SU-DHL-6 (cell line): ENCODE measurements at regions not wholly inside any gene's neighbourhood (a gene's known extent, or its start where the extent isn't known, plus 50 kb on each side); places are given as distances from the start of the nearest gene placed in this dataset.

Experiments
- CTCF ChIP-seq: fragments of 200-600 bp; sonication (generic); IDR thresholded peaks from one replicate; pipeline ENCODE4 v1.5.1; 2017; ENCODE audit warnings: antibody characterized with exemption, mild to moderate bottlenecking, low read length, moderate library complexity; ENCODE audit not compliant: insufficient read depth, poor library complexity, severe bottlenecking
- EZH2phosphoT487 ChIP-seq: fragments of 200-600 bp; sonication (generic), shearing (Covaris generic); conservative IDR thresholded peaks from 2 replicates; pipeline ENCODE4 v1.6.1; 2018; ENCODE audit warnings: mild to moderate bottlenecking, antibody characterized with exemption, low read length, moderate library complexity, mixed read lengths

GRCh38 chr7:16369855-16370254 lies 51.5 kb downstream of the CRPPA start:
- TF ChIP-seq CTCF (no peak), EZH2phosphoT487 (no peak)
